Prostate gland (tissue), 2 donors: ENCODE measurements at regions not wholly inside any gene's neighbourhood (a gene's known extent, or its start where the extent isn't known, plus 50 kb on each side); places are given as distances from the start of the nearest gene placed in this dataset.

Source experiments
- CTCF ChIP-seq, 4 experiments: fragments of 200-600 bp in 2 of 4; fragments of 450-650 bp in 2 of 4; sonication (generic) in 2 of 4; IDR thresholded peaks; 1 replicate in 3 of 4; 2 replicates in 1 of 4; pipeline ENCODE4 v1.5.1; 2016 to 2019; ENCODE audit warnings: antibody characterized with exemption in 4 of 4, mild to moderate bottlenecking in 2 of 4, moderate library complexity in 2 of 4
- POLR2A ChIP-seq: fragments of 450-650 bp; IDR thresholded peaks from one replicate; pipeline ENCODE4 v1.6.1; 2016; ENCODE audit warnings: antibody characterized with exemption, mild to moderate bottlenecking
- POLR2AphosphoS5 ChIP-seq: sonication (generic); formaldehyde crosslinking; IDR thresholded peaks from one replicate; pipeline ENCODE4 v1.6.1; 2017; ENCODE audit warnings: antibody characterized with exemption

GRCh38 chr14:87059060-87059839, 933.7 kb downstream of the GALC start:
- TF ChIP-seq CTCF (IDR thresholded peaks at IDR 0.05) (no peak), POLR2AphosphoS5 (no peak), POLR2A (no peak)
